HEK293 (cell line): ENCODE measurements at regions not wholly inside any gene's neighbourhood (a gene's known extent, or its start where the extent isn't known, plus 50 kb on each side); places are given as distances from the start of the nearest gene placed in this dataset.
"Not testable (repeated sequence)": the region's sequence is repeated elsewhere in the genome, so short reads cannot be mapped to it uniquely, and the experiment has no call there.

Source experiments
- CTCF ChIP-seq: fragments of 450-650 bp; formaldehyde crosslinking; IDR thresholded peaks from 2 replicates; pipeline ENCODE4 v1.5.1; 2016; ENCODE audit warnings: missing biosample characterization, missing genetic modification characterization
- REST ChIP-seq: fragments of 450-650 bp; formaldehyde crosslinking; IDR thresholded peaks from 2 replicates; pipeline ENCODE4 v1.5.1; 2016; ENCODE audit warnings: missing biosample characterization, missing genetic modification characterization
- SP7 ChIP-seq: fragments of 450-650 bp; formaldehyde crosslinking; IDR thresholded peaks from 2 replicates; pipeline ENCODE4 v1.5.1; 2016; ENCODE audit warnings: missing biosample characterization, missing genetic modification characterization
- TSHZ1 ChIP-seq: fragments of 450-650 bp; formaldehyde crosslinking; IDR thresholded peaks from 2 replicates; pipeline ENCODE4 v1.5.1; 2016; ENCODE audit warnings: missing biosample characterization, missing genetic modification characterization, borderline replicate concordance
- ZBTB17 ChIP-seq: fragments of 450-650 bp; formaldehyde crosslinking; IDR thresholded peaks from 2 replicates; pipeline ENCODE4 v1.5.1; 2016; ENCODE audit warnings: missing biosample characterization, missing genetic modification characterization
- ZBTB49 ChIP-seq: fragments of 450-650 bp; formaldehyde crosslinking; IDR thresholded peaks from 2 replicates; pipeline ENCODE4 v1.5.1; 2016; ENCODE audit warnings: missing biosample characterization, missing genetic modification characterization, low read depth
- ZNF140 ChIP-seq: fragments of 450-650 bp; formaldehyde crosslinking; IDR thresholded peaks from 2 replicates; pipeline ENCODE4 v1.5.1; 2016; ENCODE audit warnings: missing biosample characterization, missing genetic modification characterization
- ZNF514 ChIP-seq: fragments of 450-650 bp; formaldehyde crosslinking; IDR thresholded peaks from 2 replicates; pipeline ENCODE4 v1.5.1; 2016; ENCODE audit warnings: missing biosample characterization, missing genetic modification characterization

- not testable (repeated sequence) for TF ChIP-seq ZBTB17 (tag by site-specific recombination); ZNF514 (tag by site-specific recombination); TSHZ1; CTCF (tag by site-specific recombination); ZBTB49 (tag by site-specific recombination); SP7; REST (tag by site-specific recombination); ZNF140 (tag by site-specific recombination)
Observed at GRCh38 chrX:93434721-93435120, 238.7 kb downstream of the NAP1L3 start.
